Smooth muscle cell (in vitro differentiated cells): ENCODE measurements at regions not wholly inside any gene's neighbourhood (a gene's known extent, or its start where the extent isn't known, plus 50 kb on each side); places are given as distances from the start of the nearest gene placed in this dataset.

Source experiments
- DNase-seq: peaks from one replicate; lab custom pipeline; 2025; ENCODE audit not compliant: unreplicated experiment; lab: John Stamatoyannopoulos, UW
- H2AFZ ChIP-seq: fragments of 200-600 bp; sonication (generic); 2 replicates; pipeline ENCODE4 v1.6.0; 2016; ENCODE audit warnings: antibody characterized with exemption, low read depth, mild to moderate bottlenecking
- H3F3A ChIP-seq: fragments of 200-600 bp; sonication (generic); 2 replicates; pipeline ENCODE4 v1.6.0; 2017; ENCODE audit warnings: antibody characterized with exemption, low read depth
- H3K27ac ChIP-seq: fragments of 200-600 bp; sonication (generic); 2 replicates; pipeline ENCODE4 v1.5.1; 2016; ENCODE audit warnings: low read depth, mild to moderate bottlenecking
- H3K27me3 ChIP-seq: fragments of 200-600 bp; sonication (generic); 2 replicates; pipeline ENCODE4 v1.6.1; 2016; ENCODE audit warnings: low read depth, mild to moderate bottlenecking
- H3K36me3 ChIP-seq: fragments of 200-600 bp; sonication (generic); 2 replicates; pipeline ENCODE4 v1.5.1; 2016; ENCODE audit warnings: low read depth
- H3K4me1 ChIP-seq: fragments of 200-600 bp; sonication (generic); 2 replicates; pipeline ENCODE4 v1.5.1; 2016; ENCODE audit warnings: low read depth
- H3K4me2 ChIP-seq: fragments of 200-600 bp; sonication (generic); 2 replicates; pipeline ENCODE4 v1.6.0; 2016; ENCODE audit warnings: mild to moderate bottlenecking
- H3K4me3 ChIP-seq: fragments of 200-600 bp; sonication (generic); 2 replicates; pipeline ENCODE4 v1.5.1; 2016; ENCODE audit warnings: mild to moderate bottlenecking
- H3K79me2 ChIP-seq: fragments of 200-600 bp; sonication (generic); 2 replicates; pipeline ENCODE4 v1.6.0; 2016; ENCODE audit warnings: low read depth, mild to moderate bottlenecking
- H3K9ac ChIP-seq: fragments of 200-600 bp; sonication (generic); 2 replicates; pipeline ENCODE4 v1.6.0; 2016; ENCODE audit warnings: low read depth
- H3K9me3 ChIP-seq: fragments of 200-600 bp; sonication (generic); replicated peaks from 2 replicates; pipeline ENCODE4 v1.5.1; 2016; ENCODE audit warnings: low read depth
- H4K20me1 ChIP-seq: fragments of 200-600 bp; sonication (generic); 2 replicates; pipeline ENCODE4 v1.6.0; 2016; ENCODE audit warnings: low read depth
- WGBS: methylation state at CpG from one replicate; pipeline ENCODE4 v1.1.7; 2016; ENCODE audit warnings: low lambda C conversion rate; 5-methylcytosine and 5-hydroxymethylcytosine counted together
- TF ChIP-seq, protein P1 (sequence below): fragments of 200-600 bp; sonication (generic); IDR thresholded peaks from 2 replicates; pipeline ENCODE4 v1.5.1; 2017; ENCODE audit warnings: borderline replicate concordance, mild to moderate bottlenecking, antibody characterized with exemption; ENCODE audit not compliant: insufficient read depth, poor library complexity, severe bottlenecking

DNA sequence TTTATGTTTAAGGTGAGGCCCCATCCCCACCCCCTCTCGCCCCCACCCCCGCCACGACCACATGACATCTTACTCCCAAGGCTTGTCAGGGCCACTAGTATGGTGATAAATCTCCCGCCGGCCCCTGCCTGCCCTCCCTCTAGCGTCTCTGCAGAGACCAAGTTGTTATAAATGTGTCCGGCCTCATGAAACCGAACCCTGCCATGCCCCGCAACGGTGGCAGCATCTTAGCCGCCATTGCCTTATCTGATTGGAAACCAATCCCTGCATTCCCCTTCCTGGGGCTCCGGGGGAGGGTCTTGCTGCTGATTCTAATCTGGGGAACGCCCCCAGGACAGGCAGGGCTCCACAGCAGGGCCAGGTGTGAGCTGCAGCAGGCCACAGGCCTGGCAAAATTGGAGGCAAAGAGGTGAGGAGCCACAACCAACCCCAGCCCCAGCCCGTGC lies 352.4 kb downstream of the C16orf95 start:
- H4K20me1 ChIP-seq, result no peaks in the 10 kb centered on the region
- H3K27ac ChIP-seq, result no peak overlapping the region
- TF ChIP-seq, protein P1, sequence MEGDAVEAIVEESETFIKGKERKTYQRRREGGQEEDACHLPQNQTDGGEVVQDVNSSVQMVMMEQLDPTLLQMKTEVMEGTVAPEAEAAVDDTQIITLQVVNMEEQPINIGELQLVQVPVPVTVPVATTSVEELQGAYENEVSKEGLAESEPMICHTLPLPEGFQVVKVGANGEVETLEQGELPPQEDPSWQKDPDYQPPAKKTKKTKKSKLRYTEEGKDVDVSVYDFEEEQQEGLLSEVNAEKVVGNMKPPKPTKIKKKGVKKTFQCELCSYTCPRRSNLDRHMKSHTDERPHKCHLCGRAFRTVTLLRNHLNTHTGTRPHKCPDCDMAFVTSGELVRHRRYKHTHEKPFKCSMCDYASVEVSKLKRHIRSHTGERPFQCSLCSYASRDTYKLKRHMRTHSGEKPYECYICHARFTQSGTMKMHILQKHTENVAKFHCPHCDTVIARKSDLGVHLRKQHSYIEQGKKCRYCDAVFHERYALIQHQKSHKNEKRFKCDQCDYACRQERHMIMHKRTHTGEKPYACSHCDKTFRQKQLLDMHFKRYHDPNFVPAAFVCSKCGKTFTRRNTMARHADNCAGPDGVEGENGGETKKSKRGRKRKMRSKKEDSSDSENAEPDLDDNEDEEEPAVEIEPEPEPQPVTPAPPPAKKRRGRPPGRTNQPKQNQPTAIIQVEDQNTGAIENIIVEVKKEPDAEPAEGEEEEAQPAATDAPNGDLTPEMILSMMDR, result no peak
- H3K9me3 ChIP-seq, result no peaks in the 10 kb centered on the region
- H3K4me1 ChIP-seq, result peaks cover 9% of the 10 kb centered on the region
- H3K36me3 ChIP-seq, result no peaks in the 10 kb centered on the region
- H3K4me2 ChIP-seq, result no peak overlapping the region
- H3F3A ChIP-seq, result no peaks in the 10 kb centered on the region
- H3K27me3 ChIP-seq, result no peaks in the 10 kb centered on the region
- no peak for DNase-seq
- H3K79me2 ChIP-seq, result no peaks in the 10 kb centered on the region
- no peak overlapping the region for H2AFZ ChIP-seq
- WGBS, result 73% methylated on average over 13 of the region's 14 CpGs
- no peak overlapping the region for H3K4me3 ChIP-seq
- H3K9ac ChIP-seq, result no peak overlapping the region

DNA sequence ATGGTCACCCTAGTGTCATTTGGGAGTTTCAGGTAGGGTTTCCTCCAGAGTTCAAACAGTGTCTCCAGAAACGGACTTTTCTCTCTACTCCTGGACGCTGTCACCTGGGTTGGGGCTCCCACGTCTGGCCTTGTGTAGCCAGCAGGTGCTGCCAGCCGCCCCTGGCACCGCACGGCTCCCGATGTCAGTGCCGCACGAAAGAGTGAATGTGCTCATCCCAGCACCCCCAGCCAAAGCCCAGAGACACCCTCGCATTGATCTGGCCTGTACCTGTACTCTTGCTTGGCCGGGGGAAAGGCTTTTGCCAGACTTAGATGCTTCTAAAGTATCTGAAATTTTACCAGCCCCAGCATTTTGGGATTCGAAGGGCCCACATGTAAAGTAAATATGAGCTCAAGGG lies 351.9 kb downstream of the C16orf95 start:
- WGBS, result 97% methylated on average over 12 of the region's 12 CpGs
- H3K9me3 ChIP-seq, result no peaks in the 10 kb centered on the region
- H3K79me2 ChIP-seq, result no peaks in the 10 kb centered on the region
- TF ChIP-seq, protein P1, result no peak
- no peaks in the 10 kb centered on the region for H3K36me3 ChIP-seq
- H3F3A ChIP-seq, result no peaks in the 10 kb centered on the region
- no peak for DNase-seq
- no peaks in the 10 kb centered on the region for H3K27me3 ChIP-seq
- H3K4me1 ChIP-seq, result peaks cover 9% of the 10 kb centered on the region
- H3K27ac ChIP-seq, result no peak overlapping the region
- no peak overlapping the region for H3K4me3 ChIP-seq
- no peaks in the 10 kb centered on the region for H4K20me1 ChIP-seq
- H2AFZ ChIP-seq, result no peak overlapping the region
- H3K4me2 ChIP-seq, result no peak overlapping the region
- H3K9ac ChIP-seq, result no peak overlapping the region

DNA sequence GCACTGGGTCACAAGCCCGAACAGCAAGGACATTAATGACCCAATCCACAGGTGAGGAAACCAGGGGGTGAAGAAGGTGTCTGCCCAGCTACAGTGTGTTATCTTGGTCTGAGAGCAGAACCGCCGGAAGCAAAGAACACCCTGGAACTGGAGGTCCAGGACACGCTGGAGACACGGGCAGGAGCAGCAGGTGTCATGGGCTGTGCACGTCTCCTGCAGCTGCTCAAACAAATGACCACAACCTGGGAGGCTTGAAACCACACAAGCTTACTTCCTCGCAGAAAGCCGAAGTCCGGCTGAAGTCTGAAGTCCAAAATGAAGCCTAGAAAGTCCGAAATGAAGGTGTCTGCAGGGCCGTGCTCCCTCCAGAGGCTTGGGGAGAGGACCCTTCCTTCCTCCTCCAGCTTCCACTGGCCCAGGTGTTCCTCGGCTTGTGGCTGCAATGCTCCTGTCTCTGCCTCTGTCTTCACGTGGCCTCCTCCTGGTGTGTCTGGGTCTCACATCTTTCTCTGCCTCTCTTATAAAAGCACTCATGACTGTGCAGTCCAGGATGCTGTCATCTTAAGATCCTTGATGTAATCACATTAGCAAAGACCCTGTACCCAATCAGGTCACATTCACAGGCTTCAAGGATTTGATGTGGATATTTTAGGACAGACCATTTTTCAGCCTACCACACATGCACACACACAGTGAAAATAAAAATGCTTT lies 351.2 kb downstream of the C16orf95 start:
- H3F3A ChIP-seq, result no peaks in the 10 kb centered on the region
- H3K27me3 ChIP-seq, result no peaks in the 10 kb centered on the region
- H3K27ac ChIP-seq, result no peak overlapping the region
- no peak overlapping the region for H3K4me3 ChIP-seq
- 95% methylated on average over 13 of the region's 13 CpGs for WGBS
- no peaks in the 10 kb centered on the region for H3K36me3 ChIP-seq
- H3K4me2 ChIP-seq, result no peak overlapping the region
- no peak for DNase-seq
- TF ChIP-seq, protein P1, result no peak
- H2AFZ ChIP-seq, result no peak overlapping the region
- H3K4me1 ChIP-seq, result peaks cover 3% of the 10 kb centered on the region
- no peaks in the 10 kb centered on the region for H4K20me1 ChIP-seq
- H3K9ac ChIP-seq, result no peak overlapping the region
- no peaks in the 10 kb centered on the region for H3K9me3 ChIP-seq
- no peaks in the 10 kb centered on the region for H3K79me2 ChIP-seq

DNA sequence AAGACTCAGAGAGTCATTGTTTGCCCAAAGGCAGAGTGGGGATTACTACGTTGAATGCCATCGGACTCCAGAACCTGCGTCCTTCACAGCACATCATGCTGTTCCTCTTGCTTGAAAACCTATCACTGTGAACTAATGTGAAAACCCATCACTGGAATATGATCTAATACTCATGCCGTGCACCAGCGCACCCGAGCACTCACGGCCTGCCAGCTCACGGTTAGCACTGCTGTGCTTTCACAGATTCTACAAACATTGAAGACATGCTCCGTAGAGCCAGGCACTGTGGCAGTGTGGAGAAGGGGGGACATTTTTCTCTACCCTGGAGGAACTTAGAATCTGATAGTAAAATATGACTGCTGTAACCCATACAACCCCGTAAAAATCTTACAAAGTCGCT lies 350.4 kb downstream of the C16orf95 start:
- H3K36me3 ChIP-seq, result no peaks in the 10 kb centered on the region
- no peak overlapping the region for H3K9ac ChIP-seq
- DNase-seq, result no peak
- H3K27me3 ChIP-seq, result no peaks in the 10 kb centered on the region
- H3F3A ChIP-seq, result no peaks in the 10 kb centered on the region
- H2AFZ ChIP-seq, result no peak overlapping the region
- H4K20me1 ChIP-seq, result no peaks in the 10 kb centered on the region
- H3K27ac ChIP-seq, result no peak overlapping the region
- no peaks in the 10 kb centered on the region for H3K9me3 ChIP-seq
- H3K4me1 ChIP-seq, result no peaks in the 10 kb centered on the region
- H3K4me2 ChIP-seq, result no peak overlapping the region
- H3K4me3 ChIP-seq, result no peak overlapping the region
- WGBS, result 89% methylated on average over 11 of the region's 11 CpGs
- no peaks in the 10 kb centered on the region for H3K79me2 ChIP-seq
- TF ChIP-seq, protein P1, result no peak
